ENCODE measurements at regions not wholly inside any gene's neighbourhood (a gene's known extent, or its start where the extent isn't known, plus 50 kb on each side); places are given as distances from the start of the nearest gene placed in this dataset.

DNA sequence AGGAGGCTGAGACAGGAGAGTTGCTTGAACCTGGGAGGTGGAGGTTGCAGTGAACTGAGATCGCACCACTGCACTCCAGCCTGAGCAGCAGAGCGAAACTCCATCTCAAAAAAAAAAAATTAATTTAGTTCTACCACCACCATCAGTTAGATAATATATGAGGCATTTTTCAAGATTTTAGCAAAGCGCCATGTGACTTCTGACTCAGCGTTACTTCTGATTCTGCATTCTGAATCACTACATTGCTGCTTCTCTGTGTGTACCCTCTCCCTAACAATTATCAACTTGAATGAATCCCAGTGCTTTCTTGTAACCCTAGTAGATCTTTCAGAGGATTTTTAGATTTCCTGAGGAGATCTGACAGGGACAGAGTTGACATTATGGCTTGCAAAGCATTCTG, 176.8 kb upstream of the SORCS1 start:
- Histone ChIP-seq H3T11ph (ENCODE audit: low read length) (no peak overlapping the region), H3K14ac (ENCODE audit: insufficient read depth, low read length) (no peak overlapping the region), H3K23me2 (ENCODE audit: insufficient read length, low read depth, low read length, poor library complexity, severe bottlenecking) (no peaks in the 10 kb centered on the region), H3K4ac (ENCODE audit: low read depth, low read length) (no peak overlapping the region), H2AK5ac (ENCODE audit: insufficient read length, low read length) (no peak overlapping the region), H4K91ac (ENCODE audit: insufficient read length, low read depth, low read length) (no peak overlapping the region), H2BK5ac (ENCODE audit: insufficient read length, low read length) (no peak overlapping the region), H3K56ac (ENCODE audit: insufficient read length, low read depth, low read length) (no peak overlapping the region), H3K9me3 (ENCODE audit: control insufficient read depth, low read depth, low read length) (no peaks in the 10 kb centered on the region), H3K18ac (ENCODE audit: insufficient read length, low read depth, low read length) (no peak overlapping the region), H3K4me2 (ENCODE audit: insufficient read depth, insufficient read length, low read length) (no peak overlapping the region), H4K8ac (replicated peaks; ENCODE audit: insufficient read length, low read depth, low read length) (no peak overlapping the region), H3K79me2 (ENCODE audit: insufficient read depth, low read length) (no peaks in the 10 kb centered on the region), H2BK15ac (ENCODE audit: low read depth, low read length) (no peak overlapping the region), H3K27me3 (ENCODE audit: insufficient read depth, low read length) (no peaks in the 10 kb centered on the region), H2AFZ (ENCODE audit: low read length) (no peak overlapping the region), H3K9ac (ENCODE audit: extremely low read depth, insufficient read length, low read length) (no peak overlapping the region), H4K20me1 (ENCODE audit: control insufficient read depth, insufficient read depth, insufficient read length) (no peaks in the 10 kb centered on the region), H2BK120ac (ENCODE audit: low read depth, low read length, poor library complexity, severe bottlenecking) (no peak overlapping the region), H4K5ac (ENCODE audit: insufficient read length, low read depth, low read length) (no peak overlapping the region), H3K4me1 (ENCODE audit: insufficient read depth, low read length) (no peaks in the 10 kb centered on the region), H3K27ac (ENCODE audit: insufficient read length, low read depth, low read length) (no peak overlapping the region), H2BK12ac (ENCODE audit: insufficient read length, low read depth, low read length) (no peak overlapping the region), H2BK20ac (ENCODE audit: low read depth, low read length, poor library complexity, severe bottlenecking) (no peak overlapping the region), H3K23ac (ENCODE audit: insufficient read length, low read depth, low read length) (no peak overlapping the region), H3K79me1 (ENCODE audit: insufficient read depth, low read depth, low read length, poor library complexity, severe bottlenecking) (no peaks in the 10 kb centered on the region)
- H3K4me1 Mint-ChIP-seq, result no peaks in the 10 kb centered on the region
- peaks cover 4 to 9% of the 10 kb centered on the region in 2 experiments; a peak in 4 of 5 replicates for H3K9me3 Mint-ChIP-seq
- no peak overlapping the region for H3K4me3 Mint-ChIP-seq
- no peaks in the 10 kb centered on the region for H3K27me3 Mint-ChIP-seq (ENCODE audit: low read depth)
- TF ChIP-seq, protein P1, sequence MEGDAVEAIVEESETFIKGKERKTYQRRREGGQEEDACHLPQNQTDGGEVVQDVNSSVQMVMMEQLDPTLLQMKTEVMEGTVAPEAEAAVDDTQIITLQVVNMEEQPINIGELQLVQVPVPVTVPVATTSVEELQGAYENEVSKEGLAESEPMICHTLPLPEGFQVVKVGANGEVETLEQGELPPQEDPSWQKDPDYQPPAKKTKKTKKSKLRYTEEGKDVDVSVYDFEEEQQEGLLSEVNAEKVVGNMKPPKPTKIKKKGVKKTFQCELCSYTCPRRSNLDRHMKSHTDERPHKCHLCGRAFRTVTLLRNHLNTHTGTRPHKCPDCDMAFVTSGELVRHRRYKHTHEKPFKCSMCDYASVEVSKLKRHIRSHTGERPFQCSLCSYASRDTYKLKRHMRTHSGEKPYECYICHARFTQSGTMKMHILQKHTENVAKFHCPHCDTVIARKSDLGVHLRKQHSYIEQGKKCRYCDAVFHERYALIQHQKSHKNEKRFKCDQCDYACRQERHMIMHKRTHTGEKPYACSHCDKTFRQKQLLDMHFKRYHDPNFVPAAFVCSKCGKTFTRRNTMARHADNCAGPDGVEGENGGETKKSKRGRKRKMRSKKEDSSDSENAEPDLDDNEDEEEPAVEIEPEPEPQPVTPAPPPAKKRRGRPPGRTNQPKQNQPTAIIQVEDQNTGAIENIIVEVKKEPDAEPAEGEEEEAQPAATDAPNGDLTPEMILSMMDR (conservative IDR thresholded peaks at IDR 0.05), result no peak
- peaks cover 0 to 6% (median 2%) of the 10 kb centered on the region in 3 experiments; a peak in 2 of 7 replicates for H3K36me3 Mint-ChIP-seq (ENCODE audit: insufficient read depth in 1 of 3, low read depth in 3 of 3)
- no peak for DNase-seq
- no CpG with 5 or more reads among the region's 4 CpGs for WGBS (ENCODE audit: extremely low coverage, insufficient read length, low lambda C conversion rate)
- no peak overlapping the region for H3K27ac Mint-ChIP-seq

Measured in H9 (cell line).